Left lung (tissue), 4 donors: ENCODE measurements at regions not wholly inside any gene's neighbourhood (a gene's known extent, or its start where the extent isn't known, plus 50 kb on each side); places are given as distances from the start of the nearest gene placed in this dataset.

Experiments used
- ATAC-seq: fragments of 200-7000 bp; cut with Tn5 transposase; one replicate; pipeline ENCODE4 v1.9.1; 2020; ENCODE audit warnings: moderate library complexity
- DNase-seq, 4 donors: peaks; one replicate each; pipeline ENCODE4 v3.0.0-alpha.2; 2013 to 2020
- H3K27ac ChIP-seq, 2 donors: fragments of 200-600 bp; sonication (generic) in 1 of 2; one replicate each; pipeline versions ENCODE4 v1.5.0 to v1.8.0; 2020 to 2021
- H3K27me3 ChIP-seq, 2 donors: fragments of 200-600 bp; sonication (generic) in 1 of 2; one replicate each; pipeline versions ENCODE4 v1.5.0 to v1.8.0; 2020 to 2021
- H3K36me3 ChIP-seq, 2 donors: fragments of 200-600 bp; sonication (generic) in 1 of 2; one replicate each; pipeline versions ENCODE4 v1.5.0 to v1.8.0; 2020 to 2021
- H3K4me1 ChIP-seq, 2 donors: fragments of 200-600 bp; one replicate each; pipeline ENCODE4 v1.8.0; 2021
- H3K4me3 ChIP-seq, 2 donors: fragments of 200-600 bp; sonication (generic) in 1 of 2; one replicate each; pipeline versions ENCODE4 v1.5.0 to v1.8.0; 2020 to 2021; ENCODE audit warnings: mild to moderate bottlenecking in 1 of 2
- H3K9me3 ChIP-seq, 2 donors: fragments of 200-600 bp; sonication (generic) in 1 of 2; one replicate each; pipeline versions ENCODE4 v1.5.0 to v1.8.0; 2020 to 2021
- intact Hi-C, 2 donors: fragments of 100-400 bp; cut with DNase I; formaldehyde crosslinking; loops; one replicate each; pipeline versions ENCODE4 v1.11.2 to v1.14.2; 2022
- TF ChIP-seq, protein P1 (sequence below), 2 donors: fragments of 200-600 bp; sonication (generic) in 1 of 2; IDR thresholded peaks; one replicate each; pipeline versions ENCODE4 v1.5.0 to v1.8.0; 2021; ENCODE audit warnings: antibody characterized with exemption in 2 of 2
- donor health status: DM: no; HTN: yes; CAD: no.
- donor health status: DM: no; HTN: no; CAD: no.

DNA sequence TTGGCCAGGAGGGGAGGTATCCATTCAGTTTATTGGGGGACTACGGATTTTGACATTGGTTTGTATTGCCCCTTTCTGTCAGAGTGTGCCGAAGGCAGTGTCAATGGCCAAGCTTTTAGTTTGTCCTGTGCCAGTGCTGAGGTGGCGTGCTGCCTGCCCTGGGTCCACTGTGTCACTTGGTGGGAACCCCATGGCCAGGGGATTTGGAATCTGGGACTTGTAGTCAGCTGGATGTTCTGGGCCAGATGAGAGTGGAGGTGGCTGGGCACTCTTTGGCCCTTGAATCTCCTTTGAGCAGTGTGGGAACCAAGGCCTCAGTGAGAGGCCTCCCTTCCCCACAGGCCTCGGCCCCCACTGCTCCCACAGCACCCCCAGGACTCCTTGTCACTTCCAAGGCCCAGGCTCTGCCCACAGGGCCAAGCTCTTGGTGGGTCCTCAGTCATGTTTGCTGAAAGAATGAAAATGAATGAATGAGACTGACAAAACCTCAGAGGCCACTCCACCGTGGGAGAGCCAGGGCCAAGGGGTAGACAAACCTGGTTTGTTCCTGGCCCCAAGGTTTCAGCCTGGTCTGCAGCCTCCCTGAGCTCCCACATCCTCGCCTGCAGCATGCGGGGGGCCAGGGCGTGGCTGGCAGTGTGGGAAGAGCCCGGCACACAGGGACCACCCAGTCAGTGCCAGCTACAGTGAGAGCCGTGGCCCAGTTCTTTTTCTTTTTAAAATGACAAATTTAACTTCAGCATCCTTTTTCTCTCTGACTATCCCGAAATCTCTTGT is 412.2 kb downstream of the MATN1 start:
- Histone ChIP-seq H3K9me3 (no peaks in the 10 kb centered on the region), H3K4me3 (no peak overlapping the region), H3K4me1 (no peaks in the 10 kb centered on the region), H3K27ac (no peak overlapping the region), H3K27me3 (peaks cover 0 to 65% of the 10 kb centered on the region in 2 donors), H3K36me3 (no peaks in the 10 kb centered on the region)
- intact Hi-C loops, result no loop called here
- TF ChIP-seq, protein P1, sequence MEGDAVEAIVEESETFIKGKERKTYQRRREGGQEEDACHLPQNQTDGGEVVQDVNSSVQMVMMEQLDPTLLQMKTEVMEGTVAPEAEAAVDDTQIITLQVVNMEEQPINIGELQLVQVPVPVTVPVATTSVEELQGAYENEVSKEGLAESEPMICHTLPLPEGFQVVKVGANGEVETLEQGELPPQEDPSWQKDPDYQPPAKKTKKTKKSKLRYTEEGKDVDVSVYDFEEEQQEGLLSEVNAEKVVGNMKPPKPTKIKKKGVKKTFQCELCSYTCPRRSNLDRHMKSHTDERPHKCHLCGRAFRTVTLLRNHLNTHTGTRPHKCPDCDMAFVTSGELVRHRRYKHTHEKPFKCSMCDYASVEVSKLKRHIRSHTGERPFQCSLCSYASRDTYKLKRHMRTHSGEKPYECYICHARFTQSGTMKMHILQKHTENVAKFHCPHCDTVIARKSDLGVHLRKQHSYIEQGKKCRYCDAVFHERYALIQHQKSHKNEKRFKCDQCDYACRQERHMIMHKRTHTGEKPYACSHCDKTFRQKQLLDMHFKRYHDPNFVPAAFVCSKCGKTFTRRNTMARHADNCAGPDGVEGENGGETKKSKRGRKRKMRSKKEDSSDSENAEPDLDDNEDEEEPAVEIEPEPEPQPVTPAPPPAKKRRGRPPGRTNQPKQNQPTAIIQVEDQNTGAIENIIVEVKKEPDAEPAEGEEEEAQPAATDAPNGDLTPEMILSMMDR (IDR thresholded peaks at IDR 0.05), result no peak
- no peak for ATAC-seq
- DNase-seq, result no peak

DNA sequence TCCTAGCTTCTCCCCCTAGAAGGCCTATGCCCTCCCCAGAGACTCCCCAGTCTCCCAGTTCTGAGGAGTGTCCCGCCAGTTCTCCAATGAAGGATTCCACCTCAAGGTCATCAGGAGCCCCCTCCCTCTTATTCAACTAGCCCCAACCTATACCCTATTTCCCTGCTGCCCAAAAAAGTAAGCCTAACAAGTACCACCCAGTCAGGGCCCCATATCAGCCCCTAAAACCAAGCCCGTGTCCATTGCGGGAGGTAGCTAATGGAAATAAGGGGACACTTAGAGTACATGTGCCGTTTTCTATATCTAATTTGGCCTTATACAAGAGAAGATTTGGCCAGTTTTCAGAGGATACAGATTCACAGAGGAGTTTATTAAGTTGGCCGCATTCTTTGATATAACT is 416.2 kb downstream of the MATN1 start:
- no peaks in the 10 kb centered on the region for H3K36me3 ChIP-seq
- H3K27me3 ChIP-seq, result peaks cover 0 to 46% of the 10 kb centered on the region in 2 donors
- no peak overlapping the region for H3K27ac ChIP-seq
- ATAC-seq (no peak), DNase-seq (no peak)
- intact Hi-C loops, result no loop called here
- H3K4me1 ChIP-seq, result no peaks in the 10 kb centered on the region
- H3K4me3 ChIP-seq, result no peak overlapping the region
- TF ChIP-seq, protein P1 (IDR thresholded peaks at IDR 0.05), result no peak
- H3K9me3 ChIP-seq, result no peaks in the 10 kb centered on the region

DNA sequence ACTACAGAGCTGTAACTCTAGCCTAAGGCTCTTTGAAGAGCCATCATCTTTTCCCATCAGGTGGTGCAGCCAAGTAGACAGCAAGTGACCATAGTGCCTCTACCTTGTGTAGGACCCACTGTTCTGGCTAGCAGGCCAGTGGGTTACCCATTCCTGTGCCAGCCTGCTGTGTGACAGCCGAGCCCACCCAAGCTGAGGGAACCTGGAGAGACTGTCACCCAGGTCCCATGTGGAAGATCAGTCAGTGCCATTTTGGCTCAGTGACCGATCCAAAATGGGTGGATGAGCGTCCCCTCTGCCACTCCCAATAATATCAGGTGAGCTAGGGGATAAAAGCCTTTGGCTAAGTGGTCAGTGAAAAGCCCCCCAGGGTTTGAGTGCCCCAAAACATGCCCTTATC is 417.9 kb downstream of the MATN1 start:
- TF ChIP-seq, protein P1 (IDR thresholded peaks at IDR 0.05), result no peak
- Histone ChIP-seq H3K36me3 (no peaks in the 10 kb centered on the region), H3K27ac (no peak overlapping the region), H3K4me3 (no peak overlapping the region), H3K27me3 (peaks cover 0 to 37% of the 10 kb centered on the region in 2 donors), H3K4me1 (no peaks in the 10 kb centered on the region), H3K9me3 (no peaks in the 10 kb centered on the region)
- ATAC-seq (no peak), DNase-seq (no peak)
- intact Hi-C loops, result no loop called here

DNA sequence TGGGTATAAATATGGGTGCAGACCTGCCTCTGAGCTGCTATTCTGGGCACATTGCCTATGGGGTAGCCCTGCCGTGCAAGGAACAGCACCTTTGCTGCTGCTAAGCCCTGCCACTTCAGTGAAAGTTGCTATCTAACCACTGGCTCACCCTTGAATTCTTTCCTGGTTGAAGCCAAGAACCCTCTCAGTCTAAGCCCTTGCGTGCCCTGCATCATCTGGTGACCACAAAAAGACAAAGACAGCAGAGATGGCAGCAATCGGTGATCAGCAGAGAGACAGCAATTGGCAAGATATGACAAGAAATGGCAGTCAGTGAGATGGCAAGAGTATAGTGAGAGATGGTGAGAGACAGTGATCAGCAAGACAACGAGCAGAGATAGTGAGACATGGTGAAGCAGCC is 418.3 kb downstream of the MATN1 start:
- Histone ChIP-seq H3K36me3 (no peaks in the 10 kb centered on the region), H3K27me3 (peaks cover 0 to 41% of the 10 kb centered on the region in 2 donors), H3K9me3 (no peaks in the 10 kb centered on the region), H3K27ac (no peak overlapping the region), H3K4me3 (no peak overlapping the region), H3K4me1 (no peaks in the 10 kb centered on the region)
- no peak for ATAC-seq
- intact Hi-C loops, result no loop called here
- TF ChIP-seq, protein P1 (IDR thresholded peaks at IDR 0.05), result no peak
- no peak for DNase-seq

DNA sequence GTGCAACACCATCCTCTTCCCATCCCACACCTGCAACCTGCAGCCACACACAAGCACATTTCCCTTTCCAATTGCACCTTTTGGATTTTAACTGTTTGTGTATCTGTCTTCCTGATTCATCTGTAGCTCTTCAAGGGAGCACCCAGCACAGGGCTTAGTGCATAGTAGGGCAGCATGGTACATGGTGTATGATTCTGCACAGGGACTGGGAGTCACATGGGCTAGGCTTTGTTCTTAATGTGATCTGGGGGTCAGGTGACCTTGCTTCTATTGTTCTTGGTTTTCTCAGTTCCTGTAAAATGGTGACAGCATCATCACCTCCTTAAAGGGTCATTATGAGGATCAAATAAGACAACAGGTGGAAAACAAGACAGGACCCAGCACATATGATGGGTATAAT is 419.3 kb downstream of the MATN1 start:
- ATAC-seq (no peak), DNase-seq (no peak)
- Histone ChIP-seq H3K36me3 (no peaks in the 10 kb centered on the region), H3K27me3 (peaks cover 0 to 49% of the 10 kb centered on the region in 2 donors), H3K4me1 (no peaks in the 10 kb centered on the region), H3K9me3 (no peaks in the 10 kb centered on the region), H3K4me3 (no peak overlapping the region), H3K27ac (no peak overlapping the region)
- intact Hi-C loops, result no loop called here
- TF ChIP-seq, protein P1 (IDR thresholded peaks at IDR 0.05), result no peak
